BLaER1 treated with 17β-estradiol and CSF1 and Interleukin-3, amounts not matched to agents 10 nM and 100 nM (cell line): ENCODE measurements at regions not wholly inside any gene's neighbourhood (a gene's known extent, or its start where the extent isn't known, plus 50 kb on each side); places are given as distances from the start of the nearest gene placed in this dataset.

Experiments
- H3K27ac ChIP-seq, 11 experiments: shearing (Covaris generic); formaldehyde crosslinking; 2 replicates each; pipeline ENCODE4 v1.8.1; 2022
- H3K27me3 ChIP-seq, 11 experiments: shearing (Covaris generic); formaldehyde crosslinking; 2 replicates each; pipeline ENCODE4 v1.8.1; 2022
- H3K36me3 ChIP-seq, 11 experiments: shearing (Covaris generic); formaldehyde crosslinking; 2 replicates each; pipeline ENCODE4 v1.8.1; 2022
- H3K4me1 ChIP-seq, 10 experiments: shearing (Covaris generic); formaldehyde crosslinking; 2 replicates each; pipeline ENCODE4 v1.8.1; 2022
- H3K4me2 ChIP-seq, 11 experiments: shearing (Covaris generic); formaldehyde crosslinking; 2 replicates each; pipeline ENCODE4 v1.8.1; 2022
- H3K4me3 ChIP-seq, 10 experiments: shearing (Covaris generic); formaldehyde crosslinking; 2 replicates each; pipeline ENCODE4 v1.8.1; 2022
- H3K9ac ChIP-seq, 11 experiments: shearing (Covaris generic); formaldehyde crosslinking; 2 replicates each; pipeline ENCODE4 v1.8.1; 2022
- H3K9me3 ChIP-seq, 11 experiments: shearing (Covaris generic); formaldehyde crosslinking; replicated peaks in 1 of 11; 2 replicates each; pipeline ENCODE4 v1.8.1; 2022
- H4K20me1 ChIP-seq, 11 experiments: shearing (Covaris generic); formaldehyde crosslinking; 2 replicates each; pipeline ENCODE4 v1.8.1; 2022
- Cebpa-rat ChIP-seq, 11 experiments: shearing (Covaris generic); IDR thresholded peaks; 2 replicates each; pipeline ENCODE4 v1.8.1; 2022

DNA sequence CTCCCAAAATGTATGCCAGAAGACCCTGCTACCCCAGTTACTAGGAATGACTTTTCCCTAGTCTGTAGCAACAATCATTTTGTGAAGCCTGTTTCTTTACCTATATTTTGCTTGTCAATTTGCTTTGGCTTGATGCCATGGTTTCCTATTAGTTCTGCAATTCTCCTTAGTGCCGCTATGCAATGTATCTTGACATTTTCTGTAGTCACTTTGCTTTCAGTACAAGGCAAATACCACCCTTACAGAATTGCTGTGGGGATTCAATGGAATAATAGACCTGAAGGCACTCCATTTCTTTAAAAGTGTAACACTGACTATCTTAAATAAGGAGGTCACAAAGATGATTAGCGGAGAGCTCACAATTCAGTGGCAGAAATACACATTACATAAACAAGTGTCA is 291.1 kb downstream of the NR2F1-AS1 start:
- no peak overlapping the region for H3K27ac ChIP-seq
- H3K9me3 ChIP-seq, result peaks cover 12 to 23% (median 18%) of the 10 kb centered on the region in 11 experiments
- H4K20me1 ChIP-seq, result no peaks in the 10 kb centered on the region
- H3K4me2 ChIP-seq, result no peak overlapping the region
- H3K4me3 ChIP-seq, result no peak overlapping the region
- TF ChIP-seq Cebpa-rat (IDR thresholded peaks at IDR 0.05), result no peak
- no peaks in the 10 kb centered on the region for H3K4me1 ChIP-seq
- no peaks in the 10 kb centered on the region for H3K27me3 ChIP-seq
- no peak overlapping the region for H3K9ac ChIP-seq
- no peaks in the 10 kb centered on the region for H3K36me3 ChIP-seq

DNA sequence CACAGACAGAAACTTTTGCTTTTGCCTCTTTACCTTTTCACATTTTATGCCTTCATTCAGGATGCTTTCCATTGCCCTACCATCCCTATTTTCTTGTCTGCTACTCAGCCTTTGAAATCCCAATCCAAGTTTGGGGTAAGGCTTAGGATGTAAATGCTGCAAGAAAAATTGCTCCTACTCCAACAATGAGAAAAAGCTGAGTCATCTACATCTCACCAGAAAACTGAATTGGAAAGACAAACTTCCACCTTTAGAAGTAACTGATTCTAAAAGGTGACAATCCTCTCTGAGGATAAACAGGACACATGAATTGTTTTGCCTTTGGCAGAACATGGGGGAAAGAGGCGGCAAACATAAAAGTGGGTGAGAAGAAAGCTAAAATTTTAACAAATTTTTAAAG is 295.6 kb downstream of the NR2F1-AS1 start:
- no peaks in the 10 kb centered on the region for H4K20me1 ChIP-seq
- H3K4me3 ChIP-seq, result no peak overlapping the region
- H3K27me3 ChIP-seq, result no peaks in the 10 kb centered on the region
- no peak overlapping the region for H3K27ac ChIP-seq
- TF ChIP-seq Cebpa-rat (IDR thresholded peaks at IDR 0.05), result no peak
- peaks cover 12 to 18% (median 16%) of the 10 kb centered on the region in 11 experiments for H3K9me3 ChIP-seq
- H3K9ac ChIP-seq, result no peak overlapping the region
- H3K4me2 ChIP-seq, result no peak overlapping the region
- H3K36me3 ChIP-seq, result no peaks in the 10 kb centered on the region
- no peaks in the 10 kb centered on the region for H3K4me1 ChIP-seq

- Histone ChIP-seq H3K9me3 (peaks cover 12 to 18% (median 16%) of the 10 kb centered on the region in 11 experiments), H3K4me2 (no peak overlapping the region), H3K27me3 (no peaks in the 10 kb centered on the region), H3K36me3 (no peaks in the 10 kb centered on the region), H3K4me3 (no peak overlapping the region), H3K27ac (no peak overlapping the region), H4K20me1 (no peaks in the 10 kb centered on the region), H3K4me1 (peaks cover 0 to 16% (median 2%) of the 10 kb centered on the region in 10 experiments; a peak in 7 of 20 replicates), H3K9ac (no peak overlapping the region)
- TF ChIP-seq Cebpa-rat (IDR thresholded peaks at IDR 0.05), result no peak
Measured at GRCh38 chr5:93281980-93282772, 298.8 kb downstream of the NR2F1-AS1 start.

GRCh38 chr5:93280518-93280917 is 300.5 kb downstream of the NR2F1-AS1 start:
- Histone ChIP-seq H3K4me3 (no peak overlapping the region), H3K9me3 (peaks cover 0 to 1% (median 0%) of the 10 kb centered on the region in 11 experiments; a peak in 2 of 22 replicates), H3K4me2 (no peak overlapping the region), H3K9ac (no peak overlapping the region), H3K4me1 (peaks cover 0 to 16% (median 2%) of the 10 kb centered on the region in 10 experiments; a peak in 7 of 20 replicates), H3K27ac (no peak overlapping the region), H4K20me1 (no peaks in the 10 kb centered on the region), H3K27me3 (no peaks in the 10 kb centered on the region), H3K36me3 (no peaks in the 10 kb centered on the region)
- no peak for TF ChIP-seq Cebpa-rat (IDR thresholded peaks at IDR 0.05)

- no peaks in the 10 kb centered on the region for H3K36me3 ChIP-seq
- no peak overlapping the region for H3K27ac ChIP-seq
- H3K9me3 ChIP-seq, result no peaks in the 10 kb centered on the region
- H4K20me1 ChIP-seq, result no peaks in the 10 kb centered on the region
- H3K9ac ChIP-seq, result no peak overlapping the region
- no peaks in the 10 kb centered on the region for H3K27me3 ChIP-seq
- no peak overlapping the region for H3K4me2 ChIP-seq
- no peak for TF ChIP-seq Cebpa-rat (IDR thresholded peaks at IDR 0.05)
- H3K4me1 ChIP-seq, result peaks cover 0 to 16% (median 2%) of the 10 kb centered on the region in 10 experiments; a peak in 7 of 20 replicates
- H3K4me3 ChIP-seq, result no peak overlapping the region
Measured at GRCh38 chr5:93279296-93279963, 301.6 kb downstream of the NR2F1-AS1 start.

DNA sequence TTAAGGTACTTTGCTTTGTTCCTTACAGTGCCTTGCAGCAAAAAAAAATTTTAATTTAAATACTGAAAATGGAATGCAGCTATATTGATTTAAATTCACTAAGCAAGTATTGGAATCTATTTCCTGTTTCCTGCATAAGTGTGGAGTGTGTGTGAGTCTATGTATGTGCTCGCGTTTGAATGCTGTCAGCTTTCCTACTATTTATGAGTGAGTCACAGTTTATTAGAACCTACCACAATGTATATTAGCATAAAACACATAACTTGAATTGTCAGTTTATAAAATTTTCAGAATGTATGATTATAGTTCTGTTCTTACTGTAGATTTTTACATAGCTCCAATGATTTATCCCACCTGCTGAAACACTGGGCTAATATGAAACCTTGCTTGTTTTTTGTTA is 302.1 kb downstream of the NR2F1-AS1 start:
- no peaks in the 10 kb centered on the region for H3K27me3 ChIP-seq
- no peaks in the 10 kb centered on the region for H3K36me3 ChIP-seq
- TF ChIP-seq Cebpa-rat (IDR thresholded peaks at IDR 0.05), result no peak
- peak overlapping the region in 2 of 11 experiments; percentile 49 to 53; a peak in 1 of 22 replicates for H3K4me2 ChIP-seq
- H3K4me1 ChIP-seq, result peaks cover 0 to 16% (median 2%) of the 10 kb centered on the region in 10 experiments; a peak in 7 of 20 replicates
- no peaks in the 10 kb centered on the region for H4K20me1 ChIP-seq
- H3K9ac ChIP-seq, result no peak overlapping the region
- no peak overlapping the region for H3K4me3 ChIP-seq
- H3K9me3 ChIP-seq, result no peaks in the 10 kb centered on the region
- no peak overlapping the region for H3K27ac ChIP-seq

GRCh38 chr5:93277051-93277450 is 304.0 kb downstream of the NR2F1-AS1 start:
- peak overlapping the region in 1 of 11 experiments; percentile 22; a peak in 1 of 22 replicates for H3K4me2 ChIP-seq
- TF ChIP-seq Cebpa-rat (IDR thresholded peaks at IDR 0.05), result no peak
- H3K9ac ChIP-seq, result no peak overlapping the region
- H3K36me3 ChIP-seq, result no peaks in the 10 kb centered on the region
- 0 out of 22 replicates have a peak, but pooled peaks cover 0 to 5% (median 0%) of the 10 kb centered on the region in 11 experiments for H3K9me3 ChIP-seq
- no peak overlapping the region for H3K27ac ChIP-seq
- no peaks in the 10 kb centered on the region for H3K27me3 ChIP-seq
- no peaks in the 10 kb centered on the region for H4K20me1 ChIP-seq
- H3K4me1 ChIP-seq, result peaks cover 6 to 32% (median 18%) of the 10 kb centered on the region in 10 experiments
- H3K4me3 ChIP-seq, result no peak overlapping the region

- TF ChIP-seq Cebpa-rat (IDR thresholded peaks at IDR 0.05), result no peak
- no peak overlapping the region for H3K4me2 ChIP-seq
- H3K36me3 ChIP-seq, result no peaks in the 10 kb centered on the region
- no peak overlapping the region for H3K4me3 ChIP-seq
- peaks cover 18 to 47% (median 30%) of the 10 kb centered on the region in 10 experiments for H3K4me1 ChIP-seq
- no peak overlapping the region for H3K9ac ChIP-seq
- no peak overlapping the region for H3K27ac ChIP-seq
- H3K27me3 ChIP-seq, result no peaks in the 10 kb centered on the region
- peaks cover 0 to 5% (median 0%) of the 10 kb centered on the region in 11 experiments; a peak in 2 of 22 replicates for H3K9me3 ChIP-seq
- no peaks in the 10 kb centered on the region for H4K20me1 ChIP-seq
Measured at GRCh38 chr5:93275376-93275775, 305.6 kb downstream of the NR2F1-AS1 start.

DNA sequence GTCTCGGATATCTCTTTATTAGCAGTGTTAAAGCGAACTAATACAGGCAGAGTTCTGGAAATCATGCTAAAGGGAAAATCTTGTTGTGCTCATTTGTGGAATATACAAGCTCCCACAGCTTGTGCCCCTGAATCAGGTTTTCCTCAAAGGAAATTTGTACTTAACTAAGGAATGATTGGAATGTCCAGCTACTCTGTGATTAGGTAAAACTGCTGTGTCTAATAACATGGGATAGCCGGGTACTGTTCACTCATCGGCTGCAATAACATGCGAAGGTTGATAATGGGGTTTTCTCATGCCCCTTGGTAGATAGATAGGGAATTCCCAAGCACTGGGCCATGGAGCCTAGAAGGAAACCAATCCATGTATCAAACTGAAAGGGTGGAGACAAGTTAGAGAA is 306.7 kb downstream of the NR2F1-AS1 start:
- H3K4me2 ChIP-seq, result no peak overlapping the region
- no peak for TF ChIP-seq Cebpa-rat (IDR thresholded peaks at IDR 0.05)

More for the DNA sequence above, 306.7 kb downstream of the NR2F1-AS1 start:
- Histone ChIP-seq H3K4me1 (peaks cover 18 to 47% (median 30%) of the 10 kb centered on the region in 10 experiments), H3K4me3 (no peak overlapping the region), H3K36me3 (no peaks in the 10 kb centered on the region), H4K20me1 (no peaks in the 10 kb centered on the region), H3K9me3 (peaks cover 0 to 5% (median 0%) of the 10 kb centered on the region in 11 experiments; a peak in 2 of 22 replicates), H3K27me3 (no peaks in the 10 kb centered on the region), H3K27ac (no peak overlapping the region), H3K9ac (no peak overlapping the region)
